ENCODE measurements at regions not wholly inside any gene's neighbourhood (a gene's known extent, or its start where the extent isn't known, plus 50 kb on each side); places are given as distances from the start of the nearest gene placed in this dataset.

DNA sequence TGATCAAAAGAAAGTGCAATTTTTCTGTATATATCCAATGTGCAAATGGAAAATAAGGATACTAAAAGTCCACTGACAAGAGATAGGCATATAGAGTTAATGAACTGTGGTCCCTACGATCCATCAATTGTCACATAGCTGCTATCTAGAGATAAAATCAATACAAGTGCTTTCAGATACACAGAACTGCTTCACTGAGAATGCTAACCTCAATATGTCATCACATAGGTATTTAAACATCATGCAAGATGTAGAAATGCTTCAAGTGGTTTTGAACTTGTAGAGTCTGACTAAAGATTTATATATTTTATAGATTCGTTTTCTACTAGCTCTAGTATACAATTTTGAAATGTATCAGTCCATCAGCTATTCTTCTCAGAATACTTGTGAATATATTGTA, 1604.7 kb downstream of the PLA2G4A start:
- no peak overlapping the region for H3K27ac ChIP-seq (ENCODE audit: low read length)
- H3K9me3 ChIP-seq (ENCODE audit: insufficient read depth, low read length), result no peaks in the 10 kb centered on the region
- H3K4me3 ChIP-seq (ENCODE audit: low read length), result no peak overlapping the region
- no peaks in the 10 kb centered on the region for H4K20me1 ChIP-seq (ENCODE audit: insufficient read depth, low read length)
- no peaks in the 10 kb centered on the region for H3K4me1 ChIP-seq (ENCODE audit: low read length)
- no peaks in the 10 kb centered on the region for H3K27me3 ChIP-seq (ENCODE audit: low read depth, low read length)
- H2AFZ ChIP-seq (ENCODE audit: low read depth, low read length), result no peak overlapping the region
- H3K9ac ChIP-seq (ENCODE audit: low read length), result no peak overlapping the region
- no peak overlapping the region for H3K4me2 ChIP-seq (ENCODE audit: low read length)
- TF ChIP-seq, protein P1, sequence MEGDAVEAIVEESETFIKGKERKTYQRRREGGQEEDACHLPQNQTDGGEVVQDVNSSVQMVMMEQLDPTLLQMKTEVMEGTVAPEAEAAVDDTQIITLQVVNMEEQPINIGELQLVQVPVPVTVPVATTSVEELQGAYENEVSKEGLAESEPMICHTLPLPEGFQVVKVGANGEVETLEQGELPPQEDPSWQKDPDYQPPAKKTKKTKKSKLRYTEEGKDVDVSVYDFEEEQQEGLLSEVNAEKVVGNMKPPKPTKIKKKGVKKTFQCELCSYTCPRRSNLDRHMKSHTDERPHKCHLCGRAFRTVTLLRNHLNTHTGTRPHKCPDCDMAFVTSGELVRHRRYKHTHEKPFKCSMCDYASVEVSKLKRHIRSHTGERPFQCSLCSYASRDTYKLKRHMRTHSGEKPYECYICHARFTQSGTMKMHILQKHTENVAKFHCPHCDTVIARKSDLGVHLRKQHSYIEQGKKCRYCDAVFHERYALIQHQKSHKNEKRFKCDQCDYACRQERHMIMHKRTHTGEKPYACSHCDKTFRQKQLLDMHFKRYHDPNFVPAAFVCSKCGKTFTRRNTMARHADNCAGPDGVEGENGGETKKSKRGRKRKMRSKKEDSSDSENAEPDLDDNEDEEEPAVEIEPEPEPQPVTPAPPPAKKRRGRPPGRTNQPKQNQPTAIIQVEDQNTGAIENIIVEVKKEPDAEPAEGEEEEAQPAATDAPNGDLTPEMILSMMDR (IDR thresholded peaks at IDR 0.05; ENCODE audit: low read depth, low read length), result no peak
- TF ChIP-seq EZH2phosphoT487 (IDR thresholded peaks at IDR 0.05; ENCODE audit: low read depth), result no peak
- H3K36me3 ChIP-seq (replicated peaks; ENCODE audit: low read depth, low read length), result no peaks in the 10 kb centered on the region
- no peaks in the 10 kb centered on the region for H3K79me2 ChIP-seq (ENCODE audit: low read length)

DNA sequence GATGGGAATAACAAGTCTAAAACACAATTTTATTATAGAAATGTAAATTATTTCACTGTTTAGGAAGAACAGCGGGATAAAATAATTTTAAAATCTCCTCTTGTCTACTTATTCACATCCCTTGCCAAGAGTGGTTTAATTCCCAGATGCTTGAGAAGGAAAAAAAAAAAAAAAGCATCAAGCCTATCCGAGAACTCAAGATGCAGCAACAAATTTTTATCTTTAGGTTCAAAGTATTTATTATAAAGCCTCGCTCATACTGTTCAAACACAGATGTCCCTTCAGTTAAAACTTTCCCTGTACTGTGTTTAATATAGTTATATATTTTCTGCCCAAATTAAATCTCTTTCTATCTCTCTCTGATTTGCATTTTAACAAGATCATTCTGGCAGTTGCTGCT, 1615.8 kb downstream of the PLA2G4A start:
- Histone ChIP-seq H3K9me3 (ENCODE audit: insufficient read depth, low read length) (no peaks in the 10 kb centered on the region), H2AFZ (ENCODE audit: low read depth, low read length) (no peak overlapping the region), H3K79me2 (ENCODE audit: low read length) (no peaks in the 10 kb centered on the region)

DNA sequence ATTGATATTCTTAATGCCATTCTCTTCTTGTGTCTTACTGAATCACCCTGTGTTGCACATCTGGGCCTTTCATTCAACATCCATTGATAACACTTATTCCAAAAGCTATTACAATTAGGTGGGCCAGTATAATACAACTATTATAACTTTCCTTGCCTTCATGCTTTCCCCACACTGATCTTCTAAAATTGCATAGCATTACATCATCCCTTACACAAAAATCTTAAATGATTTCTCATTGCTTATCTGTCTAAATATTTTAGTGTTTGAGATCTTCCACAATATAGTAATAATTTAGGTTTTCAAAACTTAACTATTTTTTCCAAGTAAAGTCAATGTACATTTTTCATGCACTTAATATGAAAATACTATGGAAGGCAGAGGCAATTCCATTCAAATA, 1634.1 kb downstream of the PLA2G4A start:
- Histone ChIP-seq H3K27ac (ENCODE audit: low read length) (no peak overlapping the region), H3K79me2 (ENCODE audit: low read length) (no peaks in the 10 kb centered on the region), H2AFZ (ENCODE audit: low read depth, low read length) (no peak overlapping the region), H3K36me3 (replicated peaks; ENCODE audit: low read depth, low read length) (no peaks in the 10 kb centered on the region), H3K4me2 (ENCODE audit: low read length) (no peak overlapping the region), H3K27me3 (ENCODE audit: low read depth, low read length) (no peaks in the 10 kb centered on the region), H3K9me3 (ENCODE audit: insufficient read depth, low read length) (no peaks in the 10 kb centered on the region), H3K9ac (ENCODE audit: low read length) (no peak overlapping the region), H3K4me3 (ENCODE audit: low read length) (no peak overlapping the region), H4K20me1 (ENCODE audit: insufficient read depth, low read length) (no peaks in the 10 kb centered on the region), H3K4me1 (ENCODE audit: low read length) (no peaks in the 10 kb centered on the region)
- TF ChIP-seq EZH2phosphoT487 (IDR thresholded peaks at IDR 0.05; ENCODE audit: low read depth), result no peak
- TF ChIP-seq, protein P1 (IDR thresholded peaks at IDR 0.05; ENCODE audit: low read depth, low read length), result no peak

More for the DNA sequence above, 1615.8 kb downstream of the PLA2G4A start:
- Histone ChIP-seq H4K20me1 (ENCODE audit: insufficient read depth, low read length) (no peaks in the 10 kb centered on the region), H3K27ac (ENCODE audit: low read length) (no peak overlapping the region), H3K4me2 (ENCODE audit: low read length) (no peak overlapping the region), H3K36me3 (replicated peaks; ENCODE audit: low read depth, low read length) (no peaks in the 10 kb centered on the region), H3K27me3 (ENCODE audit: low read depth, low read length) (no peaks in the 10 kb centered on the region), H3K4me1 (ENCODE audit: low read length) (no peaks in the 10 kb centered on the region), H3K4me3 (ENCODE audit: low read length) (no peak overlapping the region), H3K9ac (ENCODE audit: low read length) (no peak overlapping the region)
- no peak for TF ChIP-seq EZH2phosphoT487 (IDR thresholded peaks at IDR 0.05; ENCODE audit: low read depth)

DNA sequence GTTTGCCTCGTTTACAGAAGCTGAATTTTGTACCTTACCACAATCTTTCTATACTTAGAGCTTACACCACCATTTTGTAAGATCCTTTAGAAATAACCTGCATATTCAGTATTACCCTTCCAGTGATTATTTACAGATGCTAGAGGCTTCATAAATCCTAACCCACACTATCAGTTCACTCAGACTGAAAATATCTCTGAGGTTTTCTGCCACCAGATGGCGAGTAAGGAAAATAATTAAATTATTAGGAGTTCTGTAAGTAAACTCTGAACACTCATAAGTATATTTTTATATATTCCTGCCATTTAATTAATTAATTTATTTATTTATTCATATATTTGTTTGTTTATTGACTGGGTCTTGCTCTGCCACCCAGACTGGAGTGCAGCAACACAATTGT, 1635.2 kb downstream of the PLA2G4A start:
- Histone ChIP-seq H3K36me3 (replicated peaks; ENCODE audit: low read depth, low read length) (no peaks in the 10 kb centered on the region), H2AFZ (ENCODE audit: low read depth, low read length) (no peak overlapping the region), H3K27me3 (ENCODE audit: low read depth, low read length) (no peaks in the 10 kb centered on the region), H3K4me3 (ENCODE audit: low read length) (no peak overlapping the region), H3K4me2 (ENCODE audit: low read length) (no peak overlapping the region), H3K9ac (ENCODE audit: low read length) (no peak overlapping the region), H3K9me3 (ENCODE audit: insufficient read depth, low read length) (no peaks in the 10 kb centered on the region), H3K27ac (ENCODE audit: low read length) (no peak overlapping the region), H3K4me1 (ENCODE audit: low read length) (no peaks in the 10 kb centered on the region), H4K20me1 (ENCODE audit: insufficient read depth, low read length) (no peaks in the 10 kb centered on the region), H3K79me2 (ENCODE audit: low read length) (no peaks in the 10 kb centered on the region)
- TF ChIP-seq, protein P1 (IDR thresholded peaks at IDR 0.05; ENCODE audit: low read depth, low read length), result peak; percentile 23
- TF ChIP-seq EZH2phosphoT487 (IDR thresholded peaks at IDR 0.05; ENCODE audit: low read depth), result no peak

DNA sequence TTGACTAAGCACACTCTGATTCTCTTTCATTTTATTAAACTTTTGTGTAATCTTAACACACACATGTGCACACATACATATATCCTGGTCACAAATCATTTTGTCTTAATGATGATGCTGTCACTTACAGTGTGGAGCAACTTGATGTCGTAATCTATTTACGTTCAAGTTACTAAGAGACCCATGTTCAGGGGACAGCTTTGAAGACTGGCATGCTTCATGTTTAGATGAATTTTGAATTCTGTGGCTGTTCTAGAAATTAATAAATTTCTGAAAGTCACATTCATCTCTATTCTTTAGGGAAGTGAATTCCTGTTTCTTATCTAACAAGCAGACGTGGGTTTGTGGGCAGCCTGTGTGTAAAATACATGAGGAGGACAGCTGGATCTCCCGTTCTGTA, 1637.8 kb downstream of the PLA2G4A start:
- H3K4me1 ChIP-seq (ENCODE audit: low read length), result no peaks in the 10 kb centered on the region
- H2AFZ ChIP-seq (ENCODE audit: low read depth, low read length), result 0 out of 2 replicates have a peak overlapping the region, but pooled peaks have one; percentile 28

More for the DNA sequence above, 1637.8 kb downstream of the PLA2G4A start:
- no peak for TF ChIP-seq EZH2phosphoT487 (IDR thresholded peaks at IDR 0.05; ENCODE audit: low read depth)
- TF ChIP-seq, protein P1 (IDR thresholded peaks at IDR 0.05; ENCODE audit: low read depth, low read length), result no peak
- H3K9ac ChIP-seq (ENCODE audit: low read length), result no peak overlapping the region
- H3K9me3 ChIP-seq (ENCODE audit: insufficient read depth, low read length), result no peaks in the 10 kb centered on the region
- no peak overlapping the region for H3K4me3 ChIP-seq (ENCODE audit: low read length)
- no peaks in the 10 kb centered on the region for H4K20me1 ChIP-seq (ENCODE audit: insufficient read depth, low read length)
- no peak overlapping the region for H3K4me2 ChIP-seq (ENCODE audit: low read length)
- no peaks in the 10 kb centered on the region for H3K36me3 ChIP-seq (replicated peaks; ENCODE audit: low read depth, low read length)
- H3K27ac ChIP-seq (ENCODE audit: low read length), result no peak overlapping the region
- no peaks in the 10 kb centered on the region for H3K79me2 ChIP-seq (ENCODE audit: low read length)
- no peaks in the 10 kb centered on the region for H3K27me3 ChIP-seq (ENCODE audit: low read depth, low read length)

All from OCI-LY3 (cell line).